ENCODE measurements at regions not wholly inside any gene's neighbourhood (a gene's known extent, or its start where the extent isn't known, plus 50 kb on each side); places are given as distances from the start of the nearest gene placed in this dataset.
"Not testable (repeated sequence)": the region's sequence is repeated elsewhere in the genome, so short reads cannot be mapped to it uniquely, and the experiment has no call there.

- intact Hi-C loops (cut with DNase I) = no loop called here
- H3K4me3 ChIP-seq (ENCODE audit: low read length) = no peak overlapping the region
- 51% methylated on average over 4 of the region's 4 CpGs for WGBS
- DNase-seq (no peak), ATAC-seq (no peak)
- no peaks in the 10 kb centered on the region for H3K4me1 ChIP-seq (ENCODE audit: control insufficient read depth, insufficient read depth, low read length)
- H3K27ac ChIP-seq (ENCODE audit: low read length) = no peak overlapping the region
- no peaks in the 10 kb centered on the region for H3K27me3 ChIP-seq (ENCODE audit: control insufficient read depth, insufficient read depth)
- no peaks in the 10 kb centered on the region for H3K9me3 ChIP-seq (ENCODE audit: control insufficient read depth, low read length)
These were observed 239.4 kb upstream of the KRR1 start for GRCh38 chr12:75750716-75751306.

GRCh38 chr12:75748990-75749389, 237.6 kb upstream of the KRR1 start:
- H3K4me1 ChIP-seq (ENCODE audit: control insufficient read depth, insufficient read depth, low read length); ATAC-seq; H3K4me3 ChIP-seq (ENCODE audit: low read length); H3K27ac ChIP-seq (ENCODE audit: low read length); H3K27me3 ChIP-seq (ENCODE audit: control insufficient read depth, insufficient read depth); intact Hi-C loops (cut with DNase I); H3K9me3 ChIP-seq (ENCODE audit: control insufficient read depth, low read length); DNase-seq: not testable (repeated sequence)
- WGBS = 97% methylated on average over 3 of the region's 3 CpGs

DNA sequence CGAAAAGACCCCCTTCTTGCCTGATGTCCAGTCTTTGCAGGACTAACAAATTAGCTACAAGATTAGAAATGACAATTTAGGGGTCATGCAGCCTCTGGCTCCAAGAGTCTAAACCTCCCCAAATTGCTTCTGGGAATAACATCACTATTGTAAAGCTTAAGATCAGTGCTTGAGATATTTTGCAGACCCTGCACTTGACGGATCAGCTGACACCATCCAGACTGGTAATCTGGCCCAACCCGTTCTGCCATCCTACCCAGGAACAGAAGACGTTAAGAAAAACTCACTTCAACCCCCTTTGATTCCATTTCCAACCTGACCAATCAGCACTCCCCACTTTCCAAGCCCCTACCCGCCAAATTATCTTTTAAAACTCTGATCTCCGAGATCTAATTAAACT, 236.7 kb upstream of the KRR1 start:
- WGBS = 78% methylated on average over 6 of the region's 6 CpGs
- Histone ChIP-seq H3K27ac (ENCODE audit: low read length) (no peak overlapping the region), H3K9me3 (ENCODE audit: control insufficient read depth, low read length) (no peaks in the 10 kb centered on the region), H3K27me3 (ENCODE audit: control insufficient read depth, insufficient read depth) (no peaks in the 10 kb centered on the region), H3K4me3 (ENCODE audit: low read length) (no peak overlapping the region), H3K4me1 (ENCODE audit: control insufficient read depth, insufficient read depth, low read length) (no peaks in the 10 kb centered on the region)
- intact Hi-C loops (cut with DNase I) = no loop called here
- ATAC-seq = no peak
- DNase-seq = no peak

DNA sequence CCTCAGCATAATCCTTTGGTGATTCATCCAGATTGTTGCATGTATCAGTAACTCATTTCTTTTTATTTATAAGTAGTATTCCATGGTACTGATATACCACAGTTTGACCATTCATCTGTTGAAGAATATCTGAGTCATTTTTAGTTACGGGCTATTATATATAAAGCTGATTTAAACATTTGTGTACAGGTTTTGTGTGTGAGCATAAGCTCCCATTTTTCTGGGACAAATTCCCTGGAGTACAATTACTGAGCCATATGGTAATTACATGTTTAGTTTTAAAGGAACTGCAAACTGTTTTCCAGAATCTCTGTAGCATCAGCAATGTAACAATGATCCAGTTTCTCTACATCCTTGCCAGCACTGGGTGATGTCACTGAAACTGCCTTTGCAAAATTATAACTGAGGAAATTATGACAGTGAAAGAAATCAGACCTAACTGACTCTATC, 236.2 kb upstream of the KRR1 start:
- no peaks in the 10 kb centered on the region for H3K4me1 ChIP-seq (ENCODE audit: control insufficient read depth, insufficient read depth, low read length)
- DNase-seq = no peak
- H3K9me3 ChIP-seq (ENCODE audit: control insufficient read depth, low read length) = no peaks in the 10 kb centered on the region
- no peaks in the 10 kb centered on the region for H3K27me3 ChIP-seq (ENCODE audit: control insufficient read depth, insufficient read depth)
- no peak overlapping the region for H3K4me3 ChIP-seq (ENCODE audit: low read length)
- no peak for ATAC-seq
- WGBS = 82% methylated on average over 1 of the region's 1 CpG
- intact Hi-C loops (cut with DNase I) = no loop called here
- H3K27ac ChIP-seq (ENCODE audit: low read length) = no peak overlapping the region

DNA sequence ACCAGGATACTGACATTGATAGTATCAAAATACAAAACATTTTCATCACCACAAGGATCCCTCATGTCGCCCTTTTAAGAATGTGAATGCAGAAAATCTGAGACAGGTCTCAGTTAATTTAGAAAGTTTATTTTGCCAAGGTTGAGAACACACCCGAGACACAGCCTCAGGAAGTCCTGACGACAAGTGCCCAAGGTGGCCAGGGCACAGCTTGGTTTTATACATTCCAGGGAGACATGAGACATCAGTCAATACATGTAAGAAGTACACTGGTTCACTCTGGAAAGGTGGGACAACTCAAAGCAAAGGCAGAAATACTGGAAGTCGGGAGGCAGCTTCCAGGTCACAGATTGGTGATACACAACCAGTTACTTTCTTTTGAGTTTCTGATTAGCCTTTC, 235.2 kb upstream of the KRR1 start:
- 94% methylated on average over 4 of the region's 4 CpGs for WGBS
- Histone ChIP-seq H3K27ac (ENCODE audit: low read length) (no peak overlapping the region), H3K9me3 (ENCODE audit: control insufficient read depth, low read length) (no peaks in the 10 kb centered on the region), H3K4me3 (ENCODE audit: low read length) (no peak overlapping the region), H3K27me3 (ENCODE audit: control insufficient read depth, insufficient read depth) (no peaks in the 10 kb centered on the region), H3K4me1 (ENCODE audit: control insufficient read depth, insufficient read depth, low read length) (no peaks in the 10 kb centered on the region)
- ATAC-seq = no peak
- DNase-seq = no peak
- intact Hi-C loops (cut with DNase I) = no loop called here

DNA sequence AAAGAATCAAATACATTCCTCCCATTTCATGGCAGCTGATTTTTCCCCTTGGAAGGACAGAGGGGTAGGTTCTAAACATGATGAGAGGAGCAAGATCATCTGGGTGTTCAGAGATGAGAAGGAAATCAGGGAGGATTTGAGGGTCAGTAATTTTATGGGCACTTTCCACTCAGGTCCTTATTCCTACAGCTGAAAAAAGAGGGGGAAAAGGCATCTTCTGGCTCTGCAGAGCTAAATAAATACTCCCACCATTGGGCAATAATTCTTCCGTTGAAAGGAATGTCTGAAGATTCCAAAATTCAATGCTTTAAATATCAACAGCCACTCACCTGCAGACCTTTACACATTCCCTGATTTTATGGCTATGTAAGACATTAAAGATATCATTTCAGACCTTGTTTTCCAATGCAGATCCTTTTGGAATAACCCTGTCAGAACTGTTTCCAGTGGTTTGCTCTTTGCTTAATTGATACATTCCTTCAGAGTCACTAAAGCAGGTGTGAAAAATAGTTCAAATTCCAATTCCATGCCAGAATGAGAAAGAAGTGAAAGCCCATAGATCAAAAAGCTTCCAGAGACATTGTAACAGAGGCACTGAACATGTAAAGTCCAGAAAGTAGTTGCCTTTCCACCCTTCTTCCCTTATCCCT, 233.3 kb upstream of the KRR1 start:
- H3K27ac ChIP-seq (ENCODE audit: low read length) = no peak overlapping the region
- no peaks in the 10 kb centered on the region for H3K4me1 ChIP-seq (ENCODE audit: control insufficient read depth, insufficient read depth, low read length)
- 82% methylated on average over 1 of the region's 1 CpG for WGBS
- ATAC-seq = no peak
- H3K9me3 ChIP-seq (ENCODE audit: control insufficient read depth, low read length) = no peaks in the 10 kb centered on the region
- no peak overlapping the region for H3K4me3 ChIP-seq (ENCODE audit: low read length)
- no peaks in the 10 kb centered on the region for H3K27me3 ChIP-seq (ENCODE audit: control insufficient read depth, insufficient read depth)
- intact Hi-C loops (cut with DNase I) = no loop called here
- DNase-seq = no peak

GRCh38 chr12:75742961-75743360, 231.6 kb upstream of the KRR1 start:
- DNase-seq = no peak
- intact Hi-C loops (cut with DNase I) = no loop called here
- no peak overlapping the region for H3K4me3 ChIP-seq (ENCODE audit: low read length)
- no peaks in the 10 kb centered on the region for H3K4me1 ChIP-seq (ENCODE audit: control insufficient read depth, insufficient read depth, low read length)
- 98% methylated on average over 1 of the region's 1 CpG for WGBS
- H3K9me3 ChIP-seq (ENCODE audit: control insufficient read depth, low read length) = no peaks in the 10 kb centered on the region
- no peak overlapping the region for H3K27ac ChIP-seq (ENCODE audit: low read length)
- no peak for ATAC-seq
- H3K27me3 ChIP-seq (ENCODE audit: control insufficient read depth, insufficient read depth) = no peaks in the 10 kb centered on the region

GRCh38 chr12:75742048-75742447, 230.6 kb upstream of the KRR1 start:
- DNase-seq (no peak), ATAC-seq (no peak)
- H3K9me3 ChIP-seq (ENCODE audit: control insufficient read depth, low read length) = no peaks in the 10 kb centered on the region
- intact Hi-C loops (cut with DNase I) = no loop called here
- no peaks in the 10 kb centered on the region for H3K27me3 ChIP-seq (ENCODE audit: control insufficient read depth, insufficient read depth)
- H3K4me1 ChIP-seq (ENCODE audit: control insufficient read depth, insufficient read depth, low read length) = no peaks in the 10 kb centered on the region
- H3K27ac ChIP-seq (ENCODE audit: low read length) = no peak overlapping the region
- WGBS = 96% methylated on average over 4 of the region's 4 CpGs
- H3K4me3 ChIP-seq (ENCODE audit: low read length) = no peak overlapping the region

DNA sequence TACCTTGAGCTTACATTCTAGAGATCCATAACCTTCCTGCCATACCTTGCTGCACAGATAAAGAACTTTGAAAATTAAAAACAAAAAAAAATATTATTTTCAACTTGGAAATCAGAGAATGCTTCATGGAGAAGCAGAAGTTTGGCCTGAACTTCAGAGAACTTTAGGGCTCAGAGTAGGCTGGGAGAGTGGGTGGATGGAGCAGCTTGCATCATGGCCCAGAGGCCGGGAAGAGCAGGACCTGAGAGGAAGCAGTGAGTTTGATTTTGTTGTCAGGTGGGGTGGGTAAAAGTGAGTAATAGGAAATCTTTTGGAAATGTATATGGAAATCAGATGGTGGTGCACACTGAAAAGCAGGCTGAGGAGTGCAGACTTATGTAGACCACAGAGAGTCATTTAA, 228.5 kb upstream of the KRR1 start:
- H3K27me3 ChIP-seq (ENCODE audit: control insufficient read depth, insufficient read depth) = no peaks in the 10 kb centered on the region
- no peak overlapping the region for H3K27ac ChIP-seq (ENCODE audit: low read length)
- intact Hi-C loops (cut with DNase I) = no loop called here
- no peak for ATAC-seq
- H3K4me3 ChIP-seq (ENCODE audit: low read length) = no peak overlapping the region
- no peaks in the 10 kb centered on the region for H3K4me1 ChIP-seq (ENCODE audit: control insufficient read depth, insufficient read depth, low read length)
- 79% methylated on average over 1 of the region's 1 CpG for WGBS
- no peaks in the 10 kb centered on the region for H3K9me3 ChIP-seq (ENCODE audit: control insufficient read depth, low read length)
- DNase-seq = no peak

DNA sequence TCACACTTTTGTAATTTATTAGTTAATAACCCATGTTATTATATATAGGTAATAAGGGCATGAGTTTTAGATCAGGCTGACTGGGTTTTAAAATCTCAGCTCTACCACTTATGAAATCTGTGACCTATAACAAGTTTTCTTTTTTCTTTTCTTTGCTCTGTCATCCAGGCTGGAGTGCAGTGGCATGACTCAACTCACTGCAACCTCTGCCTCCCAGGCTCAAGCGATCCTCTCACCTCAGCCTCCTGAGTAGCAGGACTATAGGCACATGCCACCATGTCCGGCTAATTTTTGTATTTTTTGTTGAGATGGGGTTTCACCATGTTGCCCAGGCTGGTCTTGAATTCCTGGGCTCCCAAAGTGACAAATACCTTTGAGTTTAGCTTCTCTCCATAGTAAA, 227.7 kb upstream of the KRR1 start:
- H3K27ac ChIP-seq (ENCODE audit: low read length); intact Hi-C loops (cut with DNase I); H3K4me1 ChIP-seq (ENCODE audit: control insufficient read depth, insufficient read depth, low read length); DNase-seq; H3K4me3 ChIP-seq (ENCODE audit: low read length); ATAC-seq; H3K9me3 ChIP-seq (ENCODE audit: control insufficient read depth, low read length); H3K27me3 ChIP-seq (ENCODE audit: control insufficient read depth, insufficient read depth): not testable (repeated sequence)
- WGBS = over 99% methylated on average over 2 of the region's 2 CpGs

DNA sequence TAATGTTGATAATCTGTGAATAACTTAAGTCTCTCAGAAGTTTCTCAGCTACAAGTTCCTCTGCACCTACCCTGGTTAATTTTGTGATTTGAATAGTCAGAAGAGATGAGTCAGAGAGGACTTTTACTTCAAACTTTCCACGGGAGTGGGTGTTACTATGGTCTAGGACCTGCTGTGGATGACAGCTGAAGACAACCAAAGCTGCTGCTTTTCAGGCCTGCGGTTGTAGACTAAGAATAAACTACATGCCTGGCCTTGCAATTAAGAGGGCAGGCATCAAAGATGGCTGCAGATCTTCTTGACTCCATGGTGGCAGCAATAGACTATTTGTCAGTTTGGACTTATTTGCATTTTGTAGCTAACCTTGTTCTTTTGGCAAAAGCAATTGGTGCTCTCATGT, 227.1 kb upstream of the KRR1 start:
- intact Hi-C loops (cut with DNase I) = no loop called here
- H3K4me3 ChIP-seq (ENCODE audit: low read length) = no peak overlapping the region
- no peaks in the 10 kb centered on the region for H3K4me1 ChIP-seq (ENCODE audit: control insufficient read depth, insufficient read depth, low read length)
- ATAC-seq (no peak), DNase-seq (no peak)
- H3K9me3 ChIP-seq (ENCODE audit: control insufficient read depth, low read length) = no peaks in the 10 kb centered on the region
- no peak overlapping the region for H3K27ac ChIP-seq (ENCODE audit: low read length)
- 53% methylated on average over 2 of the region's 2 CpGs for WGBS
- H3K27me3 ChIP-seq (ENCODE audit: control insufficient read depth, insufficient read depth) = no peaks in the 10 kb centered on the region

GRCh38 chr12:75735853-75736252, 224.4 kb upstream of the KRR1 start:
- Histone ChIP-seq H3K27me3 (ENCODE audit: control insufficient read depth, insufficient read depth) (no peaks in the 10 kb centered on the region), H3K9me3 (ENCODE audit: control insufficient read depth, low read length) (no peaks in the 10 kb centered on the region), H3K4me1 (ENCODE audit: control insufficient read depth, insufficient read depth, low read length) (no peaks in the 10 kb centered on the region), H3K27ac (ENCODE audit: low read length) (no peak overlapping the region), H3K4me3 (ENCODE audit: low read length) (no peak overlapping the region)
- DNase-seq (no peak), ATAC-seq (no peak)
- WGBS = 89% methylated on average over 1 of the region's 1 CpG
- intact Hi-C loops (cut with DNase I) = no loop called here

Measured in right cardiac atrium (tissue), 5 donors.